Activated CD8-positive, alpha-beta T cell treated with anti-CD3 and anti-CD28 coated beads for 36 hours (primary cell): ENCODE measurements at regions not wholly inside any gene's neighbourhood (a gene's known extent, or its start where the extent isn't known, plus 50 kb on each side); places are given as distances from the start of the nearest gene placed in this dataset.

Experiments
- ATAC-seq: fragments of 200-7000 bp; cut with Tn5 transposase; one replicate; pipeline ENCODE4 v1.10.0; 2021; ENCODE audit warnings: mild to moderate bottlenecking, moderate library complexity
- CTCF ChIA-PET: fragments of 350-600 bp; sonication (Branson Sonifier 250); formaldehyde crosslinking; loops from one replicate; lab custom pipeline; 2021; ENCODE audit warnings: antibody characterized with exemption; lab: Charles Lee
- POLR2A ChIA-PET: fragments of 350-600 bp; sonication (Branson Sonifier 250); formaldehyde crosslinking; loops from one replicate; lab custom pipeline; 2021; ENCODE audit warnings: antibody characterized with exemption; lab: Charles Lee
- DNase-seq: peaks from one replicate; pipeline ENCODE4 v3.0.0-alpha.2; 2020
- H3K27ac Mint-ChIP-seq: one replicate; pipeline ENCODE4 v1.8.0; 2021; ENCODE audit warnings: mild to moderate bottlenecking, mixed read lengths
- H3K27me3 Mint-ChIP-seq: one replicate; pipeline ENCODE4 v1.8.0; 2021; ENCODE audit warnings: mixed read lengths
- H3K36me3 Mint-ChIP-seq: one replicate; pipeline ENCODE4 v1.8.0; 2021; ENCODE audit warnings: low read depth, mixed read lengths
- H3K4me1 Mint-ChIP-seq: one replicate; pipeline ENCODE4 v1.8.0; 2021; ENCODE audit warnings: low read depth, mixed read lengths
- H3K4me3 Mint-ChIP-seq: one replicate; pipeline ENCODE4 v1.8.0; 2021; ENCODE audit warnings: mild to moderate bottlenecking, moderate library complexity, mixed read lengths
- H3K9me3 Mint-ChIP-seq: one replicate; pipeline ENCODE4 v1.8.0; 2021; ENCODE audit warnings: mixed read lengths
- CTCF ChIP-seq: fragments of 200-600 bp; IDR thresholded peaks from one replicate; pipeline ENCODE4 v1.8.0; 2022; ENCODE audit warnings: antibody characterized with exemption, mild to moderate bottlenecking
- intact Hi-C: fragments of 100-400 bp; cut with micrococcal nuclease; formaldehyde crosslinking; loops from one replicate; pipeline ENCODE4 v1.10.0; 2022

- H3K36me3 Mint-ChIP-seq, result peaks cover 15% of the 10 kb centered on the region
- ChIA-PET POLR2A (interaction anchor here (0.6 to 1.5 kb wide), 2 partner anchors 17 to 359 kb away, joined by 3 to 4 read pairs; no protein-coding TSS in a partner anchor), CTCF (no interaction called here)
- H3K4me3 Mint-ChIP-seq, result no peak overlapping the region
- H3K27ac Mint-ChIP-seq, result peak overlapping the region; percentile 100
- ATAC-seq, result no peak
- peaks cover 28% of the 10 kb centered on the region for H3K4me1 Mint-ChIP-seq
- no peaks in the 10 kb centered on the region for H3K27me3 Mint-ChIP-seq
- no peak for DNase-seq
- peaks cover 14% of the 10 kb centered on the region for H3K9me3 Mint-ChIP-seq
- intact Hi-C loops, result no loop called here
- TF ChIP-seq CTCF, result no peak
These were observed 137.5 kb upstream of the MYL2 start for GRCh38 chr12:111057701-111058425.

- Mint-ChIP-seq H3K9me3 (peaks cover 14% of the 10 kb centered on the region), H3K4me1 (peaks cover 28% of the 10 kb centered on the region), H3K4me3 (peak overlapping the region; percentile 24), H3K27me3 (no peaks in the 10 kb centered on the region), H3K27ac (peak overlapping the region; percentile 100), H3K36me3 (peaks cover 15% of the 10 kb centered on the region)
- no peak for TF ChIP-seq CTCF
- intact Hi-C loops, result no loop called here
- ChIA-PET POLR2A (interaction anchor here (1.5 kb wide), 1 partner anchor 18 kb away, joined by 4 read pairs; no protein-coding TSS in a partner anchor), CTCF (no interaction called here)
- peak; percentile 88 for DNase-seq
- ATAC-seq, result peak; percentile 89
These were observed 136.5 kb upstream of the MYL2 start for GRCh38 chr12:111056618-111057521.

GRCh38 chr12:111055181-111055880 is 135.0 kb upstream of the MYL2 start:
- Mint-ChIP-seq H3K4me3 (no peak overlapping the region), H3K36me3 (peaks cover 15% of the 10 kb centered on the region), H3K27me3 (no peaks in the 10 kb centered on the region), H3K4me1 (peaks cover 28% of the 10 kb centered on the region), H3K9me3 (peaks cover 14% of the 10 kb centered on the region), H3K27ac (peak overlapping the region; percentile 100)
- TF ChIP-seq CTCF, result no peak
- CTCF ChIA-PET, result interaction anchor here (1.4 kb wide), 1 partner anchor 168 kb away, joined by 3 read pairs; no protein-coding TSS in a partner anchor
- POLR2A ChIA-PET, result no interaction called here
- DNase-seq (no peak), ATAC-seq (no peak)
- intact Hi-C loops, result no loop called here

DNA sequence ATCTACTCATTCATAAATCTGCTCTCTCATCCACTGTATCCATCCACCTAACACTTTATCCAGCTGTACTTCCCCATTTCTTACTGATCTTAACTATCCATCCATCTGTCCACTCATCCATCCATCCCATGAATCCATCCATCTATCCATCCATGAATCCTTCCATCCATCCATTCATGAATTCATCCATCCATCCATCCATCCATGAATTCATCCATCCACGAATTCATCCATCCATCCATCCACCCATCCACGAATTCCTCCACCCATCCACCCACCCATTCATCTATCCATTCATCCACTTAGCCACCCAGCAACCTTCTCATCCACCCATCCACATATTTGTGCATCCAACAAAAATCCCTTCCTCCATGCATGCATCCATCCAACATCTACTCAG is 128.6 kb upstream of the MYL2 start:
- ATAC-seq, result no peak
- H3K27me3 Mint-ChIP-seq, result no peaks in the 10 kb centered on the region

More for the DNA sequence above, 128.6 kb upstream of the MYL2 start:
- no peak for TF ChIP-seq CTCF
- DNase-seq, result no peak
- Mint-ChIP-seq H3K27ac (no peak overlapping the region), H3K4me3 (no peak overlapping the region), H3K36me3 (no peaks in the 10 kb centered on the region), H3K9me3 (no peaks in the 10 kb centered on the region), H3K4me1 (no peaks in the 10 kb centered on the region)
- intact Hi-C loops, result no loop called here
- CTCF ChIA-PET, result no interaction called here
- POLR2A ChIA-PET, result no interaction called here
